ENCODE measurements at regions not wholly inside any gene's neighbourhood (a gene's known extent, or its start where the extent isn't known, plus 50 kb on each side); places are given as distances from the start of the nearest gene placed in this dataset.

DNA sequence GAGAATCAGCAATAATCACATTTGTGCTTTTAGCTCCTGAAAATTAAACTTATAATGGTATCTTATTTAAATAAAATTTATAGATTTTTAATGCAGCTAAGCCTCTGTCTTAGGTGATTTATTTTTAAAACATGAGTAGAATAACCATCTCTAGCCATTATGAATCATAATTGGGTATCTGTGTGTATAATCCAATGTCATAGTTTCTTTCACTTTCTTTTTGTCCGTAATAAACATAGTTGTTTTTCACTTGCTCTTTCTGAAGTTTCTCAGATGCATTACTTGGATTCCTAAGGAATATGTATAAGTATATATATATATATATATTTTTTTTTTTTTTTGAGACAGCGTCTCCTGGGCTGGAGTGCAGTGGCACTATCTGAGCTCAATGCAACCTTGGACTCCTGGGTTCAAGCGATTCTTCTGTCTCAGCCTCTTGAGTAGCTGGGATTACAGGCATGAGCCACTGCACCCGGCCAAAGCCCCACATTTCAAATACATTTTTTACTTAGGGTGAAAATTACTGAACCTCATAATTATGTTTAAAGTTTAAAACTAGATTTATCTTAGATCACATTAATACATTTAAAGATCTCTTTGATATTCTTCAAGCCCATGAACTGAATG, 377.1 kb downstream of the PRDM9 start:
- no peak overlapping the region for H2AK9ac ChIP-seq (replicated peaks; ENCODE audit: low read depth, low read length, poor library complexity)
- H3K23ac ChIP-seq (ENCODE audit: low read depth, low read length), result no peak overlapping the region
- in situ Hi-C loops (cut with MboI; ENCODE audit: low sequenced_read_pairs) (no loop called here), intact Hi-C loops (cut with micrococcal nuclease) (no loop called here), dilution Hi-C loops (cut with HindIII; ENCODE audit: low sequenced_read_pairs, unreplicated experiment) (no loop called here)
- H3K18ac ChIP-seq (ENCODE audit: low read depth, low read length), result no peak overlapping the region
- no peak overlapping the region for H4K91ac ChIP-seq (ENCODE audit: insufficient read depth, low read depth, low read length)
- H3K79me1 ChIP-seq (ENCODE audit: low read depth in 1 of 2, low read length in 2 of 2), result no peaks in the 10 kb centered on the region
- H3K4me2 ChIP-seq (ENCODE audit: low read depth, low read length), result no peak overlapping the region
- BruUV-seq (replicated peaks), result no TSS peak
- H4K5ac ChIP-seq (ENCODE audit: low read depth, low read length), result no peak overlapping the region
- no peak overlapping the region for H2BK120ac ChIP-seq (ENCODE audit: low read depth, low read length)
- no peak overlapping the region for H3K14ac ChIP-seq (replicated peaks; ENCODE audit: low read depth, low read length)
- H3K4ac ChIP-seq (ENCODE audit: low read depth, low read length), result no peak overlapping the region
- no peaks in the 10 kb centered on the region for H3K36me3 ChIP-seq (ENCODE audit: control insufficient read depth, insufficient read depth, low read length)
- H4K8ac ChIP-seq (ENCODE audit: low read depth in 2 of 2, low read length in 2 of 2), result no peak overlapping the region
- H3K4me3 ChIP-seq (ENCODE audit: insufficient read depth, low read depth, low read length), result no peak overlapping the region
- CTCF ChIA-PET, result interaction anchor here (0.5 kb wide), 1 partner anchor 12 kb away, joined by 5 read pairs; no protein-coding TSS in a partner anchor
- no peaks in the 10 kb centered on the region for H3K27me3 ChIP-seq (ENCODE audit: control insufficient read depth, insufficient read depth, low read length)
- POLR2A ChIA-PET (ENCODE audit: unreplicated experiment), result no interaction called here
- H2BK15ac ChIP-seq (ENCODE audit: low read depth, low read length), result no peak overlapping the region
- H2BK5ac ChIP-seq (ENCODE audit: low read depth, low read length, poor library complexity, severe bottlenecking), result no peak overlapping the region
- DNase-seq, result no peak
- H4K20me1 ChIP-seq (ENCODE audit: insufficient read depth, low read length), result no peaks in the 10 kb centered on the region
- H3K9ac ChIP-seq (ENCODE audit: low read depth, low read length), result no peak overlapping the region
- WGBS, 2 experiments (ENCODE audit: extremely low coverage in 2 of 2, insufficient read length in 1 of 2), result no CpG with 5 or more reads among the region's 4 CpGs
- no peak for ATAC-seq (ENCODE audit: low read depth)
- no peaks in the 10 kb centered on the region for H3K9me1 ChIP-seq (ENCODE audit: insufficient read depth, low read length)
- no peaks in the 10 kb centered on the region for H3K4me1 ChIP-seq (ENCODE audit: control insufficient read depth, insufficient read depth, low read length)
- no peak overlapping the region for H3K27ac ChIP-seq (ENCODE audit: insufficient read depth, low read length)
- TF ChIP-seq RAD21 (IDR thresholded peaks at IDR 0.05; ENCODE audit: low read length), result no peak
- no peak overlapping the region for H2AFZ ChIP-seq (replicated peaks; ENCODE audit: low read length, poor library complexity)
- H2AK5ac ChIP-seq (ENCODE audit: low read depth, low read length), result no peak overlapping the region
- H3K9me3 ChIP-seq (ENCODE audit: control insufficient read depth, insufficient read depth, low read length), result peaks cover 2% of the 10 kb centered on the region; the same call in 1 of the 2 replicates
- H2BK20ac ChIP-seq (ENCODE audit: low read depth, low read length), result no peak overlapping the region
- H3K56ac ChIP-seq (ENCODE audit: extremely low read depth, insufficient read depth, low read length), result no peak overlapping the region

All from IMR-90 (cell line).